GM23338 (cell line): ENCODE measurements at regions not wholly inside any gene's neighbourhood (a gene's known extent, or its start where the extent isn't known, plus 50 kb on each side); places are given as distances from the start of the nearest gene placed in this dataset.

ENCODE experiments used
- CREB1 ChIP-seq: fragments of 250-450 bp; sonication (Bioruptor Pico); IDR thresholded peaks from 2 replicates; pipeline ENCODE4 v1.5.0; 2020; ENCODE audit warnings: low read depth, mild to moderate bottlenecking, moderate library complexity
- EZH2 ChIP-seq: fragments of 200-600 bp; sonication (generic); IDR thresholded peaks from one replicate; pipeline ENCODE4 v1.8.0; 2017; ENCODE audit warnings: antibody characterized with exemption, mild to moderate bottlenecking, low read depth; ENCODE audit not compliant: unreplicated experiment
- EZH2phosphoT487 ChIP-seq: fragments of 200-600 bp; sonication (generic); IDR thresholded peaks from one replicate; pipeline ENCODE4 v1.8.1; 2018; ENCODE audit warnings: antibody characterized with exemption; ENCODE audit not compliant: unreplicated experiment
- JUNB ChIP-seq: IDR thresholded peaks from one replicate; pipeline ENCODE4 v1.6.1; 2016; ENCODE audit warnings: antibody characterized with exemption; ENCODE audit not compliant: unreplicated experiment
- NANOG ChIP-seq: IDR thresholded peaks from 2 replicates; pipeline ENCODE4 v1.6.1; 2016; ENCODE audit warnings: antibody characterized with exemption, borderline replicate concordance
- POLR2AphosphoS5 ChIP-seq: IDR thresholded peaks from 2 replicates; pipeline ENCODE4 v1.6.1; 2016; ENCODE audit warnings: antibody characterized with exemption, low read depth
- REST ChIP-seq: IDR thresholded peaks from one replicate; pipeline ENCODE4 v1.6.1; 2018; ENCODE audit warnings: antibody characterized with exemption; ENCODE audit not compliant: unreplicated experiment
- ZNF114 ChIP-seq: fragments of 250-450 bp; sonication (Bioruptor Pico); IDR thresholded peaks from 2 replicates; pipeline ENCODE4 v1.5.0; 2020; ENCODE audit warnings: mild to moderate bottlenecking, moderate library complexity
- TF ChIP-seq, protein P1 (sequence below), 2 experiments: fragments of 200-600 bp in 1 of 2; sonication (generic) in 1 of 2; conservative IDR thresholded peaks; 2 replicates each; pipeline versions ENCODE4 v1.5.1 to v1.6.1; 2016 to 2017; ENCODE audit warnings: antibody characterized with exemption in 2 of 2, low read depth in 2 of 2, mild to moderate bottlenecking in 2 of 2, moderate library complexity in 1 of 2
- TF ChIP-seq, protein P2 (sequence below): IDR thresholded peaks from 2 replicates; pipeline ENCODE4 v1.6.1; 2016; ENCODE audit warnings: antibody characterized with exemption

DNA sequence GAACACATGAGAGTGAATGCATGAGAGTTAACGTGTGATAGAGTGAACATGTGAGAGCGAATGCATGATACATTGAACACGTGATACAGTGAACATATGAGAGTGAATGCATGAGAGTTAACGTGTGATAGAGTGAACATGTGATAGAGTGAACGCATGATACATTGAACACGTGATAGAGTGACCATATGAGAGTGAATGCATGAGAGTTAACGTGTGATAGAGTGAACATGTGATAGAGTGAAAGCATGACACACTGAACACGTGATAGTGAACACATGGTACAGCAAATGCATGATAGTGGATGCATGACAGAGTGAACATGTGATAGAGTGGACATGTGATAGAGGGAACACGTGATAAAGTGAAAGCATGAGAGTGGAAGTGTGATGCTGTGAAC is 517.9 kb downstream of the EIPR1 start:
- TF ChIP-seq, protein P1, sequence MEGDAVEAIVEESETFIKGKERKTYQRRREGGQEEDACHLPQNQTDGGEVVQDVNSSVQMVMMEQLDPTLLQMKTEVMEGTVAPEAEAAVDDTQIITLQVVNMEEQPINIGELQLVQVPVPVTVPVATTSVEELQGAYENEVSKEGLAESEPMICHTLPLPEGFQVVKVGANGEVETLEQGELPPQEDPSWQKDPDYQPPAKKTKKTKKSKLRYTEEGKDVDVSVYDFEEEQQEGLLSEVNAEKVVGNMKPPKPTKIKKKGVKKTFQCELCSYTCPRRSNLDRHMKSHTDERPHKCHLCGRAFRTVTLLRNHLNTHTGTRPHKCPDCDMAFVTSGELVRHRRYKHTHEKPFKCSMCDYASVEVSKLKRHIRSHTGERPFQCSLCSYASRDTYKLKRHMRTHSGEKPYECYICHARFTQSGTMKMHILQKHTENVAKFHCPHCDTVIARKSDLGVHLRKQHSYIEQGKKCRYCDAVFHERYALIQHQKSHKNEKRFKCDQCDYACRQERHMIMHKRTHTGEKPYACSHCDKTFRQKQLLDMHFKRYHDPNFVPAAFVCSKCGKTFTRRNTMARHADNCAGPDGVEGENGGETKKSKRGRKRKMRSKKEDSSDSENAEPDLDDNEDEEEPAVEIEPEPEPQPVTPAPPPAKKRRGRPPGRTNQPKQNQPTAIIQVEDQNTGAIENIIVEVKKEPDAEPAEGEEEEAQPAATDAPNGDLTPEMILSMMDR (conservative IDR thresholded peaks at IDR 0.05; ENCODE audit: low read depth in 2 of 2), result no peak
- TF ChIP-seq ZNF114 (no peak), EZH2 (no peak), NANOG (no peak), REST (no peak), EZH2phosphoT487 (no peak), POLR2AphosphoS5 (no peak), CREB1 (CRISPR knock-in tag) (no peak), JUNB (no peak)
- TF ChIP-seq, protein P2, sequence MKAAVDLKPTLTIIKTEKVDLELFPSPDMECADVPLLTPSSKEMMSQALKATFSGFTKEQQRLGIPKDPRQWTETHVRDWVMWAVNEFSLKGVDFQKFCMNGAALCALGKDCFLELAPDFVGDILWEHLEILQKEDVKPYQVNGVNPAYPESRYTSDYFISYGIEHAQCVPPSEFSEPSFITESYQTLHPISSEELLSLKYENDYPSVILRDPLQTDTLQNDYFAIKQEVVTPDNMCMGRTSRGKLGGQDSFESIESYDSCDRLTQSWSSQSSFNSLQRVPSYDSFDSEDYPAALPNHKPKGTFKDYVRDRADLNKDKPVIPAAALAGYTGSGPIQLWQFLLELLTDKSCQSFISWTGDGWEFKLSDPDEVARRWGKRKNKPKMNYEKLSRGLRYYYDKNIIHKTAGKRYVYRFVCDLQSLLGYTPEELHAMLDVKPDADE, result no peak
